HUES48 (cell line): ENCODE measurements at regions not wholly inside any gene's neighbourhood (a gene's known extent, or its start where the extent isn't known, plus 50 kb on each side); places are given as distances from the start of the nearest gene placed in this dataset.
"Not testable (repeated sequence)": the region's sequence is repeated elsewhere in the genome, so short reads cannot be mapped to it uniquely, and the experiment has no call there.

Source experiments
- H3K27ac ChIP-seq: one replicate; pipeline ENCODE4 v1.7.0; 2013; ENCODE audit warnings: low read depth, low read length, inconsistent platforms
- H3K27me3 ChIP-seq: 2 replicates; pipeline ENCODE4 v1.6.1; 2013; ENCODE audit warnings: mild to moderate bottlenecking, low read length; ENCODE audit not compliant: control insufficient read depth, insufficient read depth
- H3K36me3 ChIP-seq: 2 replicates; pipeline ENCODE4 v1.6.1; 2013; ENCODE audit warnings: low read length; ENCODE audit not compliant: control insufficient read depth, insufficient read depth
- H3K4me1 ChIP-seq: 2 replicates; pipeline ENCODE4 v1.6.1; 2013; ENCODE audit warnings: mild to moderate bottlenecking, low read length; ENCODE audit not compliant: control insufficient read depth, insufficient read depth
- H3K4me3 ChIP-seq: 2 replicates; pipeline ENCODE4 v1.5.1; 2013; ENCODE audit warnings: mild to moderate bottlenecking, low read depth, low read length
- H3K9ac ChIP-seq: 2 replicates; pipeline ENCODE4 v1.6.1; 2013; ENCODE audit warnings: mild to moderate bottlenecking, low read depth, low read length, moderate library complexity
- H3K9me3 ChIP-seq: 2 replicates; pipeline ENCODE4 v1.6.1; 2013; ENCODE audit warnings: low read length; ENCODE audit not compliant: control insufficient read depth, insufficient read depth

DNA sequence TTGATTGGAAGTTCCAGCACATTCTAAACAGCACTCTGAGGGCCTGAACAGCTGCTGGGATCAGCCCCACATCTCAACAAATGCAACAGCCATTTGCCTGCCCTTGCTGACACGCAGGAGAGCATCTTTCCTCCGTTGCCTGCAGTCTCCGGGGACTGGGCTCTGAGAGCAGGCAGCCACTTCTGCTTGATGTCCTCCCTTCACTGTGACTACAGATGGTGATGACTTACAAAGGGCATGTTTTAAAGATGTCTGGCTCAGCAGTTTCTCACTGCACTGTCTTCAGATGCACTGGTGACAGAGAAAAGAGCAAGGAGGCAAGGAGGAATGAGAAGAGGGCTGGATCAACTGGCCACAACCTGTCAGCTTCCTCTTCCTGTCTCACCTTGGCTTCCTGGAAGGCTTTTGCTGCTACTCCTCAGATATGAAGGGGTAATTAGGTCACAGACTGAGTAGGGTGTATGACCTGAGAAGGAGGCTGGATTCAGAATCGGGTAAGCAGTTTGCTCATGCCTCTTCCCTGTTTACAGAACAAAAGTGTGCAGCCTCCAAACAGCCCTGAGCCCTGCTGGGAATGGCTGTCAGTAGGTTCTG is 143.5 kb upstream of the GHITM start:
- no peaks in the 10 kb centered on the region for H3K27me3 ChIP-seq
- H3K27ac ChIP-seq: no peak overlapping the region
- no peaks in the 10 kb centered on the region for H3K36me3 ChIP-seq
- no peak overlapping the region for H3K4me3 ChIP-seq
- H3K9me3 ChIP-seq: no peaks in the 10 kb centered on the region
- no peak overlapping the region for H3K9ac ChIP-seq
- no peaks in the 10 kb centered on the region for H3K4me1 ChIP-seq

DNA sequence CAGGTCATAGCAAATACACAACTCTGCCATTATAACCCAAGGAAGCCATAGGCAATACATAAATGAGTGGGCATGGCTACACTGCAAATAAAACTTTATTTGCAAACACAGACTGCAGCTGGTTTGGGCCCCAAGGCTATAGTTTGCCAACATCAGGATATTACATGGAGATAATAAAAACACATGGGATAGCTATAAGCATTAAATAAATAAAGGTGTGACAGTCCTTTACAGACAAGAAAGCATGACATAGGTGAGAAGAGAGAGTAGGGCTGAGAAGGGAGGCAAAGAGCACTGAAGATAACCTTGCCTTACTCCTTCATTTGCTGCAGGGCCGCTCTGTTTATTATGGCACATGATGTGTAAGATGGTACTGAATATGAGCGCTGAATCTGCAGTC is 135.1 kb upstream of the GHITM start:
- Histone ChIP-seq H3K4me1 (no peaks in the 10 kb centered on the region), H3K4me3 (no peak overlapping the region), H3K27me3 (no peaks in the 10 kb centered on the region), H3K27ac (no peak overlapping the region), H3K36me3 (no peaks in the 10 kb centered on the region), H3K9ac (no peak overlapping the region), H3K9me3 (no peaks in the 10 kb centered on the region)

DNA sequence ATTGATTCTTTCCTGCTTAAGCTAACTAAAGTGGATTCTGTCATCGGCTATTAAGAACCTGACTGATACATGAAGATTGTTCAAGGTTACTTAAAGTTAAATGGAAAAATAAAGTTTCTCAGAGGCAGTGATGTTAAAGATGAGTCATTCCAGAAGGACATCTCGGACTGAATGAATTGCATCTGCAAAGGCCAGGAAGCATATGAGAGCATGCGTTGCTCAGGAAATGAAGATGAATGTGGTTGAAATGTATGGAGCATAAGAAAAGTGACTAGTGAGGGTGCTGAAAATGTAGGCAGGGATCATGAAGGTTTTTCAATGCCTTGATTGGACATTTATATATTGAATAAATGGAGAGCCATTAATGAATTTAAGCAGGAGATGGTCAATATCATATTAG is 133.9 kb upstream of the GHITM start:
- Histone ChIP-seq H3K9ac (no peak overlapping the region), H3K4me3 (no peak overlapping the region), H3K9me3 (no peaks in the 10 kb centered on the region), H3K36me3 (no peaks in the 10 kb centered on the region), H3K27me3 (no peaks in the 10 kb centered on the region), H3K4me1 (no peaks in the 10 kb centered on the region), H3K27ac (no peak overlapping the region)

DNA sequence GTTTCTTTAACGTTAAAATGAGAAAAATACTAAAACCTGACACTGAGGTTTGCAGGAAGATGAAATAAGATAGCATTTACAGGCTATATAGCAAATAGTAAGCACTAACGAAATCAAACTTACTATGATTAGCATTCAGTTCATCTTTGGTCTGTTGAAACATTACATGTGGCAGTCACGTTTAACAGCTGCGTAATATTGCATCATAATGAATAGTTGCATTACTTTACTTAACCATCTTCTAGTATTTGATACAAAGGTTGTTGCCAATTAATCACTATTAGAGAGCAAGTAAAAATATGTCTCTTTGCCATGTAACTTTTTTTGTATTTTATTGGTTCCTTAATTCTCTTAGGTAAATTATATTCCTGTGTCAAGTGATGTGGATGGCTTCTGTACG is 131.8 kb upstream of the GHITM start:
- Histone ChIP-seq H3K36me3 (no peaks in the 10 kb centered on the region), H3K27me3 (no peaks in the 10 kb centered on the region), H3K4me1 (peaks cover 5% of the 10 kb centered on the region; the same call in 1 of the 2 replicates), H3K9me3 (no peaks in the 10 kb centered on the region), H3K4me3 (no peak overlapping the region), H3K27ac (no peak overlapping the region), H3K9ac (no peak overlapping the region)

DNA sequence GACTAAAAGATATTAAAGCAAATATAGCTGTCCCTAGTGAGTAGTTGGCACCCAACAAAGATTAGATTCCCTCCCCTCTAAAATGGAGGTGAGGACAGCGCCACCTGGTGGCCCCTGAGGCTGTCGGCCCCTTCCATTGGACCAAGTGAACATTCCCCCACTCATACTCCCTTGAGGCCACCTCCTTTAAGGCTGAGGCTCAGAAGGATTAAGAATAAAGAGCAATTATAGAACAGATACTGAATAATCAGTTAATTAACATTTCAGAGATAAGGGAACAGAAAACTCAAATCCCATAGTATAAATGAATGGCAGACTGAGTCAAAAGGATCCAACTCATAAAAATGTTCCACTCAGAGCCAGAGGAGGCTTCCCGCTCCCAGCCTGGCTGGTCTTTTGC is 130.4 kb upstream of the GHITM start:
- no peak overlapping the region for H3K9ac ChIP-seq
- H3K4me1 ChIP-seq: peaks cover 5% of the 10 kb centered on the region; the same call in 1 of the 2 replicates
- H3K27me3 ChIP-seq: no peaks in the 10 kb centered on the region
- no peak overlapping the region for H3K4me3 ChIP-seq
- H3K36me3 ChIP-seq: no peaks in the 10 kb centered on the region
- no peak overlapping the region for H3K27ac ChIP-seq
- no peaks in the 10 kb centered on the region for H3K9me3 ChIP-seq

DNA sequence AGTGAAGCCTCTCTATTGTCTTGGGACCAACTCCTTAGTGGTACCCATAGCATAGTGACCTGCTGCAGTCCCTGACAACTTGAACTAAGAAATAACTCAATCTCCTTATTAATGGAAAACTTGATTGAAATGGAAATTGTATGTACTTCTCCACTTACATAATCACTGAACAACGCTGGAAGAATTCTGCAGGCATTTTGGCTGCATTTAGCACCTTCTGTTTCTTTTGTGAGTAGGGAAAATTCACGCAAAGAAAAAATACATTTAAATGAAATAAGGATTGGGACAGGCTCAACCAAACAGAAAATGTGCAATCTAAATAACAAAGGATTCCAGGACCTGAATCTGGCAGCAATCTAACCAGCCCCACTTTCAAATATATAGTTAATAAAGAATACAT is 126.9 kb upstream of the GHITM start:
- H3K4me3 ChIP-seq: no peak overlapping the region
- no peaks in the 10 kb centered on the region for H3K9me3 ChIP-seq
- H3K9ac ChIP-seq: no peak overlapping the region
- H3K4me1 ChIP-seq: peaks cover 5% of the 10 kb centered on the region; the same call in 1 of the 2 replicates
- H3K27ac ChIP-seq: no peak overlapping the region
- no peaks in the 10 kb centered on the region for H3K27me3 ChIP-seq
- no peaks in the 10 kb centered on the region for H3K36me3 ChIP-seq

DNA sequence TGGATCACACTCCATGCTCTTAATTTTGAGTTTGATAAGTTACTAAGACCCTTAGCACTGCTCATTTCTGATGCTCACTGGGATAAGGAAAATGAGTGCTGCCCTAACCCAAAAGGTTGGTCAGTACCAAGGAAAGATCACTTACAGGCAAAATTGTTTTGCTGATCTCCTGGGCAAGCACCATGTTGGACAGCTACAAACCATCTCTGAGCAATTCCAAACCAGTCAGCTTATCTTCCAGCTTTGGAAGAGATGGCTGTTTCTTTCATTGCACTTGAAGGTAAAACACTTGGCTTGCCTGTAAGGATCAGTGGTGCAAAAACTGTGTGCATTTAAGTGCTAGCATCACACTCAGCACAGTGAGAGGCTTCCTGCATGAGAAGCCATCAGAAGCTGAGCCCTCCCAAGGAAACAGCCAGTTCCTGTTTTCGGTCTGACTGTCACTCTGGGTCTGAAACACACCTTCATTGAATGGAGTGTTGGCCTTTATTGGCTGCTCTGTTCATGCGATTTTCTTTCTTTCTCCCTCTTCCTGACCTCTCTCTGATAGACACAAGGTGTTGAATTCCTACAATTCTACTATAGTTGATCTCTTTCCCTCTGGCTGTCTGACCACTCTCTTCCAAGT is 126.4 kb upstream of the GHITM start:
- Histone ChIP-seq H3K9ac (no peak overlapping the region), H3K27ac (no peak overlapping the region), H3K4me1 (peaks cover 5% of the 10 kb centered on the region; the same call in 1 of the 2 replicates), H3K4me3 (no peak overlapping the region), H3K36me3 (no peaks in the 10 kb centered on the region), H3K9me3 (no peaks in the 10 kb centered on the region), H3K27me3 (no peaks in the 10 kb centered on the region)

DNA sequence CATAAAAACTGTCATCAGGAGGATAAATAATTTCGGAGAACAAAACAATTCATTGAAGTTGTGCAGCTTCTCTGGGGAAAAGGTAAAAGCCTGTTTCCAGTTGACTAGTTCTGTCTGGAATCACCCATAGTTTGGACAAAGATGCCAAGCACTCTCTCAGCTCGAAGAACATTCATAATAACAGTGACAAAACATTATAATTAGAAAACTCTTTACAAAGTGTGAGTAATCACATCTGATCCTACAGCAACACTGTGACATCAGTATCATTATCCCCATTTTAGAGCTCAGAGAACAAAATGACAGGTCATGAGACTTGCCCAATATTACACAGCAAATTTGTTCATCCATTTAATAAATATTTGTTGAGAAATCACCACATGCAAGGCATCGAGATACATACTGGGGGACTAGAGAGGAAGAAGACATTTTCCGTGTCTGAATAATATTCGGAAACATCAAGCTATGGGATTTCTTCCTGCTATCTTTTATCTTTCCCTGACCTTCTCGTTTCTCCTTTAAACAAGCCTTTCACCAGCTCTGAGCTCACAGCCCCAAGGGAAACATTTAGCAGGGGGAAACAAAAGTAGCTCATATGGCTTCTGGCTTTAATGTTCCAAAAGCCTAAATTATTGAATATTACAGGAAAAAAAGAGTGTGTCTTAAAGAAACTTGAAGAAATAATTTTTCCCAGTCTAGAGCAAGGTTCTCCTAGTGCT is 123.3 kb upstream of the GHITM start:
- H3K4me1 ChIP-seq: peaks cover 5% of the 10 kb centered on the region; the same call in 1 of the 2 replicates

DNA sequence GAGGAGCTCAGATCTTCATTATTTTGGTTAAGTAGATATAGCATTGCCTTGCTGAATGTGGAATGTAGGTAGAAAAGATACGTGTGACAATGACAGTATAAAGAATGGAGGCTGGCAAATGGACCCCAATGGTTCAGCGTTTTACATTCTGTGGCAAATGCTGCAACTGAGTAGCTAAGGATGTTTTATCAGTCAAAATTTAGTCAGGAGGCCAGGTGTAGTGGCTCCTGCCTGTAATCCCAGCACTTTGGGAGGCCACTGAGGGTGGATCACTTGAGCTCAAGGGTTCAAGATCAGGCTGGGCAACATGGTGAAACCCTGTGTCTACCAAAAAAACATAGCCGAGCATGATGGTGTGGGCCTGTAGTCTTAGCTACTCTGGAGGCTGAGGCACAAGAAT is 120.5 kb upstream of the GHITM start:
- Histone ChIP-seq H3K9ac (no peak overlapping the region), H3K36me3 (no peaks in the 10 kb centered on the region), H3K4me1 (no peaks in the 10 kb centered on the region), H3K4me3 (no peak overlapping the region), H3K27ac (no peak overlapping the region), H3K9me3 (no peaks in the 10 kb centered on the region), H3K27me3 (no peaks in the 10 kb centered on the region)

More for the DNA sequence above, 123.3 kb upstream of the GHITM start:
- Histone ChIP-seq H3K4me3 (no peak overlapping the region), H3K27ac (no peak overlapping the region), H3K27me3 (no peaks in the 10 kb centered on the region), H3K9ac (no peak overlapping the region), H3K9me3 (no peaks in the 10 kb centered on the region), H3K36me3 (no peaks in the 10 kb centered on the region)

DNA sequence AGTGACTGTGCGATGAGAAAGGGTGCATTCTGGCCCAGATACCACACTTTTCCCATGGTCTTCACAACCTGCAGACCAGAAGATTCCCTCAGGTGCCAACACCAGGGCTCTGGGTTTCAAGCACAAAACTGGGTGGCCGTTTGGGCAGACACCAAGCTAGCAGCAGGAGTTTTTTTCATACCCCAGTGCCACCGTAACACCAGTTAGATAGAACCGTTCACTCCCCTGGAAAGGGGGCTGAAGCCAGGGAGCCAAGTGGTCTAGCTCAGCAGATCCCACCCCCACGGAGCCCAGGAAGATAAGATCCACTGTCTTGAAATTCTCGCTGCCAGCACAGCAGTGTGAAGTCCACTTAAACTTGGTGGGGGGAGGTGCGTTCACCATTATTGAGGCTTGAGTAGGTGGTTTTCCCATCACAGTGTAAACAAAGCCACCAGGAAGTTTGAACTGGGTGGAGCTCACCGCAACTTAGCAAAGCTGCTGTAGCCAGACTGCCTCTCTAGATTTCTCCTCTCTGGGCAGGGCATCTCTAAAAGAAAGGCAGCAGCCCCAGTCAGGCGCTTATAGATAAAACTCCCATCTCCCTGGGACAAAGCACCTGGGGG is 119.4 kb upstream of the GHITM start:
- H3K27me3 ChIP-seq, H3K27ac ChIP-seq, H3K4me1 ChIP-seq, H3K4me3 ChIP-seq, H3K9me3 ChIP-seq, H3K9ac ChIP-seq, H3K36me3 ChIP-seq: not testable (repeated sequence)

DNA sequence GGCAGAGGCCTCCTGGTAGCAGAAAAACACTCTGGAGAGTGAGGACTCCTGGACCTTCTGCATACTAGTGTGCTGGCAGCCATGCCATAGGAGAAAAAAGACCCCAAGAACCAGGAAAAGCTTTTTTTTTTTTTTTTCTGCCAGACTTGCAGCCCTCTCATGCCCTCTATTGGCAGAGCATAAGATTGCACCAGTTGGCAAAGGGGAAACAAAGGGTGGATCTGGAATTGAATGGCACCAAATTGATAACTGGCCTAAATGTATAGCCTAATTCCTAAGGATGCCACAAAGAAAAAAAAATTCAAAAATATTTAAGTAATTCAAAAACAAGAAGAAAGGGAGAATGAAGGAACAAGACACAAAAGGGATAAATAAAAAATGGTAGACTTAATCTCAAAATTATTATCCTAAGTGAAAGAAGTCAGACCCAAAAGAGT is 112.5 kb upstream of the GHITM start:
- Histone ChIP-seq H3K9me3 (no peaks in the 10 kb centered on the region), H3K4me3 (no peak overlapping the region), H3K27ac (no peak overlapping the region), H3K27me3 (no peaks in the 10 kb centered on the region), H3K4me1 (no peaks in the 10 kb centered on the region), H3K36me3 (no peaks in the 10 kb centered on the region), H3K9ac (no peak overlapping the region)
